ENCODE measurements at regions not wholly inside any gene's neighbourhood (a gene's known extent, or its start where the extent isn't known, plus 50 kb on each side); places are given as distances from the start of the nearest gene placed in this dataset.
"Not testable (repeated sequence)": the region's sequence is repeated elsewhere in the genome, so short reads cannot be mapped to it uniquely, and the experiment has no call there.

- intact Hi-C loops (cut with DNase I, micrococcal nuclease): no loop called here
Measured at GRCh38 chr6:153984811-153985210, 54.2 kb upstream of the OPRM1 start.

GRCh38 chr6:153980171-153980570 is 58.9 kb upstream of the OPRM1 start:
- DNase-seq (no peak), ATAC-seq (no peak)
- intact Hi-C loops (cut with DNase I, micrococcal nuclease): no loop called here

More at GRCh38 chr6:153984811-153985210, 54.2 kb upstream of the OPRM1 start:
- DNase-seq: no peak
- ATAC-seq: no peak

DNA sequence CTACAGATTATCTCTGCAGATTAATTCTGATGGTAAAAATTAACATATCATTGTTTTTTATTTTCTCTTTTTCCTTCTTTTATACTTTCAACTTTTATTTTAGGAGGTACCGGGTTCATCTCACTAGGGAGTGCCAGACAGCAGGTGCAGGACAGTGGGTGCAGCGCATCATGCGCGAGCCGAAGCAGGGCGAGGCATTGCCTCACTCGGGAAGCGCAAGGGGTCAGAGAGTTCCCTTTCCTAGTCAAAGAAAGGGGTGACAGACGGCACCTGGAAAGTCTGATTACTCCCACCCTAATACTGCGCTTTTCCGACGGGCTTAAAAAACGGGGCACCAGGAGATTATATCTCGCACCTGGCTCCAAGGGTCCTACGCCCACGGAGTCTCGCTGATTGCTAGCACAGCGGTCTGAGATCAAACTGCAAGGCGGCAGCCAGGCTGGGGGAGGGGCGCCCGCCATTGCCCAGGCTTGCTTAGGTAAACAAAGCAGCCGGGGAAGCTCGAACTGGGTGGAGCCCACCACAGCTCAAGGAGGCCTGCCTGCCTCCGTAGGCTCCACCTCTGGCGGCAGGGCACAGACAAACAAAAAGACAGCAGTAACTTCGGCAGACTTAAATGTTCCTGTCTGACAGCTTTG is 60.0 kb upstream of the OPRM1 start:
- intact Hi-C loops (cut with DNase I, micrococcal nuclease); ATAC-seq; DNase-seq: not testable (repeated sequence)

GRCh38 chr6:153976921-153977693 is 61.9 kb upstream of the OPRM1 start:
- no peak for ATAC-seq

GRCh38 chr6:153966001-153966400 is 73.0 kb upstream of the OPRM1 start:
- ATAC-seq (no peak), DNase-seq (no peak)
- intact Hi-C loops (cut with DNase I, micrococcal nuclease): no loop called here

More at GRCh38 chr6:153976921-153977693, 61.9 kb upstream of the OPRM1 start:
- DNase-seq: no peak
- intact Hi-C loops (cut with DNase I, micrococcal nuclease): no loop called here

- ATAC-seq (no peak), DNase-seq (no peak)
- intact Hi-C loops (cut with DNase I, micrococcal nuclease): no loop called here
Measured at GRCh38 chr6:153963352-153963751, 75.7 kb upstream of the OPRM1 start.

GRCh38 chr6:153962555-153962954 is 76.5 kb upstream of the OPRM1 start:
- ATAC-seq (no peak), DNase-seq (no peak)
- intact Hi-C loops (cut with DNase I, micrococcal nuclease): no loop called here

DNA sequence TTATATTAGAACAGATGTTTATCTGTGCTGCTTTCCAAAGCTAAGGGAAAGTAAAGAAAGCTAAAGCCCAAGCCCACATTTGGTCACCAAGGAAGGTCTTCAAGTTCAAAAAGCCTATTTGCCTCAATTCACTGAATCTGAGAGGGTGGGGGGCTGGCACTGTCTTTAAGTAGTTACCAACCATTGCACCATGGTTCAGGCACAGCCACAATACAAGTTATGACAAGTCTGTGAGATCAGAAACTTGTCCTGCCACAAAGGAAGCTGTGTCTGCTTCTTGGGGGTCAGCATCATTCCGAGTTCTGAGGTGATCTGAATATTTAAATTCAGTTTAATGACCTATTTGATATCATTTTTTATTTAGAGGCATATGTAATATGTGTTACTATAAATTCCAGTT is 78.3 kb upstream of the OPRM1 start:
- no peak for ATAC-seq
- intact Hi-C loops (cut with DNase I, micrococcal nuclease): no loop called here
- no peak for DNase-seq

DNA sequence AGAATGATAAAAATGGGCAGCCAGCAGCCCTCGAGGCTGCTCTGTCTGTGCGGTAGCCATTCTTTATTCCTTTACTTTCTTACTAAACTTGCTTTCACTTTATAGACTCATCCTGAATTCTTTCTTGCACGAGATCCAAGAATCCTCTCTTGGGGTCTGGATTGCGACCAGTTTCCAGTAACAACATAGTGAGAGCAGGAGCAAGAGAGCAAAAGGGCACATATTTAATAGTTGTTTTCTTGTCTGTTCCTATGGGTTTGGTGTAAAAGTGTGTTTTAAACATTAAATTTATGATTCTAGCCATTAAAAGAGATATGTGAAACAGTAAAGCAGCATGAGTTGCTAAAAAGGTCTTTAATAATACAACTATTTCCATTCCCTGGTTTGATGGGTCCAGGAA is 78.8 kb upstream of the OPRM1 start:
- ATAC-seq: no peak
- intact Hi-C loops (cut with DNase I, micrococcal nuclease): no loop called here
- DNase-seq: no peak

GRCh38 chr6:153959276-153959675 is 79.8 kb upstream of the OPRM1 start:
- intact Hi-C loops (cut with DNase I, micrococcal nuclease): no loop called here
- no peak for DNase-seq
- ATAC-seq: no peak

DNA sequence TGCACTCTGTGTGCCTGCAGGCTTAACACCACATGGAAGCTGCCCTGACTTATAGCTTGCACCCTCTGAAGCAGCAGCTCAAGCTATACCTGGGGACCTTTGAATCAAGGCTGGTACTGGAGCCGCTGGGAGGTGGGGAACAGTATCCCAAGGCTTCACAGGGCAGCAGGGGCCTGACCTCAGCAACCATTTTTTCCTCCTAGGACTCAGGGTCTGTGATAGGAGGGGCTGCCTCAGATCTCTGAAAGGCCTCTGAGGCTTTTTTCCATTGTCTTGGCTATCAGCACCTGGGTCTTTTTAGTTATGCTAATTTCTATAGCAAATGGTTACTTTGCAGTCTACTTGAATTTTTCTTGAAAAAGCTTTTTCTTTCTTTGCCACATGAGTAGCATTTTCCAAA is 80.2 kb upstream of the OPRM1 start:
- intact Hi-C loops (cut with DNase I, micrococcal nuclease): no loop called here
- no peak for DNase-seq
- no peak for ATAC-seq

GRCh38 chr6:153957394-153957793 is 81.6 kb upstream of the OPRM1 start:
- ATAC-seq: no peak
- DNase-seq: no peak
- intact Hi-C loops (cut with DNase I, micrococcal nuclease): no loop called here

- intact Hi-C loops (cut with DNase I, micrococcal nuclease): no loop called here
- DNase-seq (no peak), ATAC-seq (no peak)
Measured at GRCh38 chr6:153956808-153957207, 82.2 kb upstream of the OPRM1 start.

DNA sequence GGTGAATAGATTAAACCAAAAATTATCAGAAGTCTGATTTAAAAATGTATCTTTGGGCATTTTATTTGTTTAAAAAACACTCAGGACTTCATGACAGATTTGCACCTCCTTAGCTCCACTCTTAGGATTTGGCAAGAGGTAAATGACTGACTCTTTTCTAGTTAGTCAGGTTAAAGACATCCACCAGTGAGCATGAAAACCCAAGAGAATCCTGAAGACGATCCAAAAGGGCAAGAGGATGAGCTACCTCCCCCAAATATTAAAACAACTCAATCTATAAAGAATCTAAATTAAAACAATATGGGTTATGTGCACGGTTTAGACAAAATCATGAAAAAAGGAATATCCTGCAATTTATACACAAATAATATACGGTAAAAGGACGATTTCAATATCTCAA is 89.4 kb upstream of the OPRM1 start:
- ATAC-seq (no peak), DNase-seq (no peak)
- intact Hi-C loops (cut with DNase I, micrococcal nuclease): no loop called here

- DNase-seq: no peak
- intact Hi-C loops (cut with DNase I, micrococcal nuclease): no loop called here
- ATAC-seq: peak; percentile 28
Measured at GRCh38 chr6:153947808-153948447, 91.1 kb upstream of the OPRM1 start.

DNA sequence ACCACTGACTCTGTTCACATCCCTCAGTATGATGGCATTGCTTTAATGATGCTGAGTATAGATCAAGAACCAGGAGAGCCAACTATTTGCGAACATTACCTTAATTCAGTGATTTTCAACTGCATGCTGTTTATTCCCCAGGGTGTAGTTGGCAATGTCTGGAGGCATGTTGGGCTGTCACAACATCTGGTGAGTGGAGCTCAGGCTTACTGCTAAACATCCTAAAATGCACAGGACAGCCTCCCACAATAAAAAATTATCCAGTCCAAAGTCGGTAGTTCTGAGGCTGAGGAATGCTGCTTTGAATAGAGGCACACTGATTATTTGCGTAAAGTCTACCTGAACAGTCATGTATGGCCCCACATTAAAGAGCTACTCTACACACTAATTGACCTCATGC is 94.8 kb upstream of the OPRM1 start:
- ATAC-seq (no peak), DNase-seq (no peak)
- intact Hi-C loops (cut with DNase I, micrococcal nuclease): no loop called here

DNA sequence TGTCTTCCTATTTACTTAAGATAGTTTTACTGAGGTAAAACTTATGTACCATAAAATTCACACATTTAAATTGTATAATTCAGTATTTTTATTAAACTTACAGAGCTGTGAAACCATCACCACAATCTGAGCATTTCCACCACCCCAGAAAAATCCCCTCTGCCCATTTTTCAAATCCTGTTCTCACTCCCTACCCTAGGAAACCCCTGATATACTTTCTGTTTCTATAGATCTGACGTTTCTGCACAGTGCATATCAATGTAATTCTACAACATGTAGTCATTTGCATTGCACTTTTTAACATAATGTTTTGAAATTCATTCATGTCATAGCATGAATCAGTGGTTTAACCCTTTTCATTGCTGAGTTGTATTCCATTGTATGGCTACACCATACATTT is 96.7 kb upstream of the OPRM1 start:
- intact Hi-C loops (cut with DNase I, micrococcal nuclease): no loop called here
- DNase-seq (no peak), ATAC-seq (no peak)

GRCh38 chr6:153941768-153942167 is 97.3 kb upstream of the OPRM1 start:
- intact Hi-C loops (cut with DNase I, micrococcal nuclease): no loop called here
- peak; percentile 97 for ATAC-seq
- peak; percentile 11 to 27 for DNase-seq

- ATAC-seq: no peak
- DNase-seq: no peak
- intact Hi-C loops (cut with DNase I, micrococcal nuclease): no loop called here
Measured at GRCh38 chr6:153938876-153939275, 100.2 kb upstream of the OPRM1 start.

DNA sequence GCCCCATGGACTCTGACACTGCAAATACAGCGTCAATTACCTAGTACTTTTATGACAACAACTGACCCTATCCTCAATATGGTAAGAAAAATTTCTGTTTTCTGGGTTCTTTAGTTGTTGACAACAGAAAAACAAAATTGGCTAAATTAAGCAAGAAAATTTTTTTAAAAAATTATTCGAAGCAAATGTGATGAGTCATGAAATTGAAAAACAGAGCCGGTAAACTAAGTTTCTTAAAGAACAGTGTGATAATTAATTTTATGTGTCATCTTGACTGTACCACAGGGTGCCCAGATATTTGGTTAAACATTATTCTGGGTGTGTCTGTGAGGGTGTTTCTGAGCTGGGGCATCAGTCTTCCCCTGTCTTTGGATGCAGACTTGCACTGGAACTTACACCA is 107.6 kb upstream of the OPRM1 start:
- DNase-seq: no peak

More for the DNA sequence above, 107.6 kb upstream of the OPRM1 start:
- intact Hi-C loops (cut with DNase I, micrococcal nuclease): no loop called here
- no peak for ATAC-seq
